HG03066 (cell line): ENCODE measurements at regions not wholly inside any gene's neighbourhood (a gene's known extent, or its start where the extent isn't known, plus 50 kb on each side); places are given as distances from the start of the nearest gene placed in this dataset.
"Not testable (repeated sequence)": the region's sequence is repeated elsewhere in the genome, so short reads cannot be mapped to it uniquely, and the experiment has no call there.

ENCODE experiments used
- ATAC-seq: cut with Tn5 transposase; IDR thresholded peaks from one replicate; pipeline ENCODE4 v1.9.1; 2021; ENCODE audit warnings: low read depth; ENCODE audit not compliant: unreplicated experiment

GRCh38 chr1:241447031-241447644, 72.4 kb downstream of the FH start:
- no peak for ATAC-seq

GRCh38 chr1:241444836-241445235, 74.7 kb downstream of the FH start:
- ATAC-seq, result no peak

- ATAC-seq, result no peak
Observed at GRCh38 chr1:241443561-241443960, 76.0 kb downstream of the FH start.

DNA sequence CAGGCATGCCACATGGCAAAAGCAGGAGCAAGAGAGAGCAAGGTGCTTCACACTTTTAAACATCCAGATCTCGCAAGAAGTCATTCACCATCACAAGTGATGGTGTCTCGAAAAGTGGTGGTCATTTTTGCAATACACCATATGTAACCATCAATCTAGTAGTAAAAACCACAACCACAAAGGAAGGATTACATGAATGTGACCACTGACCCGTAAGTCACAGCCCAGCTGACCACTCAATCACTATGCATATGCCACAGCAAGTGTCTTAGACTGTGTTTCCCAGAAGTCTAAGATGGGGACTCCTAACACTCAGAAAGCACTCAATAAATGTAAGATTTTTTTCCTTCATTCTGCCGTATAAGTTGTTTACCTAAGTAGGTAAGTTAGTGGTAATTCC, 76.9 kb downstream of the FH start:
- ATAC-seq, result no peak

DNA sequence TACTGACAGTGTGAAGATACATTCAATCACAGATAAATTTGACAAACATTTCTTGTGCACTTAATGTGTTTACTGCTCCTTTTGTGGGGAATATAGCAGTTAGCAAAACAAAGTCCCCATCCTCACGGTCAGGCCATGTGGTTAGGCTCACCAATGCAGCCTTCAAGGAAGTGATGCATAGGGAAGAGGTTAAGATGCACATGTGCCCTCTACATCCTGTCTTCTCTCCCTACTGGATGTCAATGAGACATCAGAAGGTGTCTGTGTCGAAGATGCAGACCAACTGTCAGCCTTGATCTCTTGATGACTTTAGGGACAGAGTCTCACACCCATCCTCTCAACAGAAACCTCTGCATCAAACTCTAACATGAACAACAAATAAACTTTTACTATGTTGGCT, 78.7 kb downstream of the FH start:
- ATAC-seq, result no peak

DNA sequence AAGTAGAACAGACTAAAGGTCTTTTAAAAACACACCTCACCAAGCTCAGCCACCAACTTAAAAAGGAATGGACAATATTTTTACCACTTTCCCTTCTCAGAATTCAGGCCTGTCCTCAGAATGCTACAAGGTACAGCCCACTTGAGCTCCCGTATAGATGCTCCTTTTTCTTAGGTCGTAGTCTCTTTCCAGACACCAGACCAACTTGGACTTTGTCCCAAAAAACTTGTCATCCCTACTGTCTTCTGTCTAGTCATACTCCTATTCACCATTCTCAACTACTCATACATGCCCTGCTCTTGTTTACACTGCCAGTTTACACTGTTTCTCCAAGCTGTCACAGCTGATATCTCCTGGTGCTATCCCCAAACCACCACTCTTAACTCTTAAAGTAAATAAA, 80.9 kb downstream of the FH start:
- not testable (repeated sequence) for ATAC-seq

DNA sequence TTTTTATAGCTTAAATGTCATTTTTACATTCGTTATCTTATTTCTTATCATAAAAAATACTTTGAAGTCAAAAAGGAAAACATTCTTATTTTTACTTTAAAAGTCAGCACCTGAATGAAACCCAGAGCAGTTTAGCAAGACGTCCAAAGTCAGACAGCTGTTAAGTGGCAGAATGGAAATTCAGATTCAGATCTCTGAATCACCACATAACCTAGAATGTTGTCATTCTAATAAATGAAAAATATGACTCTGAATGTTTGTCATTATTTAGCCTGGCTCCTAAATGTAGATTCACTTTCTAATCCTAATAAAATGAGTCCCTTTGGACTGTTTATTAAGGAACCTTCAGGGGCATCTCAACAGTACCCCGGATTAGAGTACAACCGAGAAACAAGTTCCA, 75.2 kb upstream of the RGS7 start:
- no peak for ATAC-seq

GRCh38 chr1:241425091-241425490, 68.1 kb upstream of the RGS7 start:
- ATAC-seq, result not testable (repeated sequence)

- ATAC-seq, result peak; percentile 25
Observed at GRCh38 chr1:241424480-241424971, 67.5 kb upstream of the RGS7 start.

DNA sequence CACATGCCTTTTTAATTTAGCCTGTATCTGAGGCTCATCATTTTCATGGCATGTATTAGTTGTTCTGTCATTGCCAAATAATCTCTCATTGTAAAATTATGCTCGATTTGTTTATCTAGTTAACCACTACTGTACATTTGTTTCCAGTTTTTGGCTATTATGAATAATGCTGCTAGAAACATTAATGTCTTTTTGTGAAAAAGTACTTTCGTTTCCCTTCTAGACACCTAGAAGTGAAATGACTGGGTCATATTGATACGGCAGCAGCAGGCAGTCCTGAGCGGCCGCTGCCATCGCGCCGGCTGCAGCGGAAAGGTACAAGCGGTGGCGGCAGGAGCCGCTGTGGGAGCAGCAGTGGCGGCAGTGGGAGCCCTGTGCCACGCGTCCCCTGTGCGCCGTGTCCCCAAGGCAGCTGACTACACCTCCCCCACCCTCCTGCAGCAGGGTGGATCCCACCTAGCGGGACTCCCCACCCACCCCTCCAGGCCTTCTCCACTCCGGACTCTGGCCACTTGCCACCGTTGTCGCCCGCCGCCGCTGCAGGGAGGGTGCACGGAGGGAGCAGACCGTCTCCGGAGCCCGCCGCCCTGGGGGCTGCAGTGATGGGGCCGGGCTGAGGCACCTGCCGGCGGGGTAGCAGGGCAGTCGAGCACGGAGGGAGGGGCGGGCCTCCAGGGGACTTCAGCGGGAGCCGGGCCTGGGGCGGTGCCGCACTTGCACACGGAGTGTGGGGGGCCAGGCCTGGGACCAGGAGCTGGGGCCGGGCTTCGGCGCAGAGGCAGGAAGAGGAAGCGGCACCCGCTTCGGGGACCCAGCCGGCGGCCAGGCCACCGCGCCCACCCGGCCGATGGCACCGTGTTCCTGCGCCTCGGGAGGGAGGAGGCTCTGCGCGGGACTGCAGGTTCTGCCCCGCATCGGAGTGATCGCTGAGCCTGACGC, 66.8 kb upstream of the RGS7 start:
- peak; percentile 65 for ATAC-seq

- ATAC-seq, result no peak
Observed at GRCh38 chr1:241422470-241422869, 65.5 kb upstream of the RGS7 start.

- no peak for ATAC-seq
Observed at GRCh38 chr1:241419986-241420385, 63.0 kb upstream of the RGS7 start.

DNA sequence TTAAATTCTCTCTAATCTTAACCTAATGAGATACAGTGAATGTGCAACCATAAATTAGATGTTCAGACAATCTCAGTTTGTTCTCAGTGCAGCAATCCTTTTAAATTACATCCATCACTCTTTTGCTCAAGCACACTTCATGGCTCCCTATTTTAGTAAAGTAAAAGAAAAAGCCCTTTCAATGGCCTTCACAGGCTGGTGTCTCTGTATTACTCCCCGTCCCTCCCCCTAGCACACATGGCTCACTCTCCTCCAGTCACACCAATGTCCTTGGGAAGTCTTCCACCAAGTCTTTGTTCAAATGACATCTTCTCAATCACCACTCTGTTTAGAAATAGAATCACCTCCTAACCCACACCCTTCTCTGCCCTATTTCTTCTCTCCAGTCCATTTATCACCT, 60.3 kb upstream of the RGS7 start:
- no peak for ATAC-seq

- ATAC-seq, result no peak
Observed at GRCh38 chr1:241413974-241414373, 57.0 kb upstream of the RGS7 start.

DNA sequence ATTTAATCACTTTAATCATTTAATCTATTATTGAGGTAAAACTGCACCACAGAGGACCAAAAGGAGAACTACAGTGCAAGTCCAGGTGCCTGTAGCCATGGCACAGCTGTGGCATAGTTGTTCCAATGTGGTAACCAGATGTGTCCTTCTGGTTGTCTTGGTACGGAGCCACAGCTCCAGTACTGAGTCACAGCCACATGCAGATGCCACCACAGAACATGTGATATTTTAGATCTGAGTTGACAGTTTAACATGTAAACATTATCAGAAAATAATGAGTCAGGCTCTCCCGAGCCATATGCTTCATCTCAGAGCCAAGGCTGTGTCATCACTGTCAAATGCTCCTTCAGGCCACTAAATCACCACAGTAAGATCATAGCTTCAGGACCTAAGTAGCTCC, 56.4 kb upstream of the RGS7 start:
- ATAC-seq, result no peak

GRCh38 chr1:241412646-241413045, 55.6 kb upstream of the RGS7 start:
- ATAC-seq, result no peak

GRCh38 chr1:241411776-241412338, 54.9 kb upstream of the RGS7 start:
- no peak for ATAC-seq

DNA sequence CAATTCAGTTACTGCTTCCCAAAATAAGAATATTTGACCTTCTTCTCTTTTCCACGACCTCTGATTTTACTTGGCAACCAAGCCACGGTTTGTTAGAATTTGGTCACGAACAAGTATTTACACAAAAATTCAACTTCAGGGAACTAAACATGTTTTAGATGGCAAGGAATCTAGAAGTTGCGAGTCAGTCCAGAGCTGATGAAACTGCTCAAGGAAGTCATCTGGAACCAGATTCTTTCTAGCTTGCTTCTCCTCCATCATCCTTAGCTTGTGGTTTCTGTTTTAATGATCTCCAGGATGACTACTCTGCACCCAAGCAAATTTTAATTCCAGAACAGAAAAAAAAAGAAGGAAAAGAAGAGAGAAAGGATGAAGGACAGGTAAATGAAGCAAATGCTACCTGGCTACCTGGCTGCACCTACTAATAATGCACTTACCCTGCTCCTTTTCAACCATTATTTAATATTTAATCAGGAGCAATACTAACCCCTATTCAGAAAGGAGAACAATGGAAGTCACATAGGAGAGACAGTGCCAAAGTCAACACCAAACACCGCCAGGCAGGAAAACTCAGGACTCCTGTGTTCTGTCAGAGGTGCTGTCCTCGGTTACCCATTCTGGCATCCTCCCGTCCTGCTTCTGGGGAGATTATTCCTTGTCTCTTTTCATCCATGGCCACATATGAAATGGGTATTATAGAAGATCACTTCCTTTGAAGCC, 54.2 kb upstream of the RGS7 start:
- ATAC-seq, result no peak

- no peak for ATAC-seq
Observed at GRCh38 chr1:241408170-241408569, 51.2 kb upstream of the RGS7 start.
